CD1c-positive myeloid dendritic cell (primary cell): ENCODE measurements at regions not wholly inside any gene's neighbourhood (a gene's known extent, or its start where the extent isn't known, plus 50 kb on each side); places are given as distances from the start of the nearest gene placed in this dataset.
"Not testable (repeated sequence)": the region's sequence is repeated elsewhere in the genome, so short reads cannot be mapped to it uniquely, and the experiment has no call there.

Experiments used
- DNase-seq: peaks from one replicate; pipeline ENCODE4 v3.0.0-alpha.2; 2016; ENCODE audit errors: extremely low spot score

- DNase-seq = no peak
Measured at GRCh38 chr1:106232128-106232527, 824.3 kb upstream of the PRMT6 start.

- DNase-seq = no peak
Measured at GRCh38 chr1:106233511-106233910, 823.0 kb upstream of the PRMT6 start.

GRCh38 chr1:106249365-106249764 lies 807.1 kb upstream of the PRMT6 start:
- DNase-seq = no peak

GRCh38 chr1:106249810-106250209 lies 806.7 kb upstream of the PRMT6 start:
- DNase-seq = no peak

GRCh38 chr1:106254748-106255147 lies 801.7 kb upstream of the PRMT6 start:
- DNase-seq = no peak

- no peak for DNase-seq
Measured at GRCh38 chr1:106266786-106267185, 789.7 kb upstream of the PRMT6 start.

GRCh38 chr1:106268070-106268469 lies 788.4 kb upstream of the PRMT6 start:
- DNase-seq = no peak

GRCh38 chr1:106276871-106277270 lies 779.6 kb upstream of the PRMT6 start:
- DNase-seq = no peak

- DNase-seq = no peak
Measured at GRCh38 chr1:106277786-106278185, 778.7 kb upstream of the PRMT6 start.

GRCh38 chr1:106278716-106279115 lies 777.8 kb upstream of the PRMT6 start:
- no peak for DNase-seq

GRCh38 chr1:106289265-106289928 lies 767.1 kb upstream of the PRMT6 start:
- DNase-seq = no peak

- DNase-seq = no peak
Measured at GRCh38 chr1:106290805-106291501, 765.5 kb upstream of the PRMT6 start.

GRCh38 chr1:106292130-106292529 lies 764.3 kb upstream of the PRMT6 start:
- DNase-seq = no peak

GRCh38 chr1:106296431-106296830 lies 760.0 kb upstream of the PRMT6 start:
- DNase-seq = no peak

GRCh38 chr1:106304106-106304505 lies 752.4 kb upstream of the PRMT6 start:
- DNase-seq = no peak

GRCh38 chr1:106319612-106320011 lies 736.9 kb upstream of the PRMT6 start:
- no peak for DNase-seq

GRCh38 chr1:106325600-106325999 lies 730.9 kb upstream of the PRMT6 start:
- no peak for DNase-seq

GRCh38 chr1:106344494-106344893 lies 712.0 kb upstream of the PRMT6 start:
- no peak for DNase-seq

- no peak for DNase-seq
Measured at GRCh38 chr1:106360252-106360651, 696.2 kb upstream of the PRMT6 start.

GRCh38 chr1:106366627-106367319 lies 689.7 kb upstream of the PRMT6 start:
- no peak for DNase-seq

GRCh38 chr1:106378261-106378660 lies 678.2 kb upstream of the PRMT6 start:
- no peak for DNase-seq

GRCh38 chr1:106380772-106381171 lies 675.7 kb upstream of the PRMT6 start:
- no peak for DNase-seq

GRCh38 chr1:106389160-106389559 lies 667.3 kb upstream of the PRMT6 start:
- DNase-seq = not testable (repeated sequence)
